ENCODE measurements at regions not wholly inside any gene's neighbourhood (a gene's known extent, or its start where the extent isn't known, plus 50 kb on each side); places are given as distances from the start of the nearest gene placed in this dataset.

DNA sequence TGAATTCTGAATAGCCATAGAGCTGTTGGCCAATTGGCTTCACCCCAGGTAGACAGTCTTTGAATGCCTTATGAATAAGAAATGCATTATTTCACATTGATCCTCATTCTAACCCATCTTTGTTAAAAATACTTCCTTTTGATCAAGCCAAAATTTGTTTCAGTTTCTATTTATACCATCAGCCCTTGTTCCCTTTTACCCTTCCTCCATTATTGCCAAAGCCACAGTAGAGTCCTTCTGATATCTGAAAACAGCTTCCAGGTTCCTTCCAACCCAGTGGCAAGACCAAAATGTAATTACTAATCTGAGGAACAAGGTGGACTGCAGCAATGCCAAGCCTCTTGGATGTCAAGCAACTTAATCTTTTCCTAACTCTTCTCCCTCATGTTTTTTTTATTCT, 458.8 kb downstream of the BUD13 start:
- TF ChIP-seq CREB1 (CRISPR knock-in tag; IDR thresholded peaks at IDR 0.05; ENCODE audit: low read depth) = no peak
- TF ChIP-seq POLR2AphosphoS5 (IDR thresholded peaks at IDR 0.05; ENCODE audit: low read depth) = no peak
- TF ChIP-seq, protein P1, sequence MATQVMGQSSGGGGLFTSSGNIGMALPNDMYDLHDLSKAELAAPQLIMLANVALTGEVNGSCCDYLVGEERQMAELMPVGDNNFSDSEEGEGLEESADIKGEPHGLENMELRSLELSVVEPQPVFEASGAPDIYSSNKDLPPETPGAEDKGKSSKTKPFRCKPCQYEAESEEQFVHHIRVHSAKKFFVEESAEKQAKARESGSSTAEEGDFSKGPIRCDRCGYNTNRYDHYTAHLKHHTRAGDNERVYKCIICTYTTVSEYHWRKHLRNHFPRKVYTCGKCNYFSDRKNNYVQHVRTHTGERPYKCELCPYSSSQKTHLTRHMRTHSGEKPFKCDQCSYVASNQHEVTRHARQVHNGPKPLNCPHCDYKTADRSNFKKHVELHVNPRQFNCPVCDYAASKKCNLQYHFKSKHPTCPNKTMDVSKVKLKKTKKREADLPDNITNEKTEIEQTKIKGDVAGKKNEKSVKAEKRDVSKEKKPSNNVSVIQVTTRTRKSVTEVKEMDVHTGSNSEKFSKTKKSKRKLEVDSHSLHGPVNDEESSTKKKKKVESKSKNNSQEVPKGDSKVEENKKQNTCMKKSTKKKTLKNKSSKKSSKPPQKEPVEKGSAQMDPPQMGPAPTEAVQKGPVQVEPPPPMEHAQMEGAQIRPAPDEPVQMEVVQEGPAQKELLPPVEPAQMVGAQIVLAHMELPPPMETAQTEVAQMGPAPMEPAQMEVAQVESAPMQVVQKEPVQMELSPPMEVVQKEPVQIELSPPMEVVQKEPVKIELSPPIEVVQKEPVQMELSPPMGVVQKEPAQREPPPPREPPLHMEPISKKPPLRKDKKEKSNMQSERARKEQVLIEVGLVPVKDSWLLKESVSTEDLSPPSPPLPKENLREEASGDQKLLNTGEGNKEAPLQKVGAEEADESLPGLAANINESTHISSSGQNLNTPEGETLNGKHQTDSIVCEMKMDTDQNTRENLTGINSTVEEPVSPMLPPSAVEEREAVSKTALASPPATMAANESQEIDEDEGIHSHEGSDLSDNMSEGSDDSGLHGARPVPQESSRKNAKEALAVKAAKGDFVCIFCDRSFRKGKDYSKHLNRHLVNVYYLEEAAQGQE (IDR thresholded peaks at IDR 0.05; ENCODE audit: unreplicated experiment) = no peak
- TF ChIP-seq, protein P2, sequence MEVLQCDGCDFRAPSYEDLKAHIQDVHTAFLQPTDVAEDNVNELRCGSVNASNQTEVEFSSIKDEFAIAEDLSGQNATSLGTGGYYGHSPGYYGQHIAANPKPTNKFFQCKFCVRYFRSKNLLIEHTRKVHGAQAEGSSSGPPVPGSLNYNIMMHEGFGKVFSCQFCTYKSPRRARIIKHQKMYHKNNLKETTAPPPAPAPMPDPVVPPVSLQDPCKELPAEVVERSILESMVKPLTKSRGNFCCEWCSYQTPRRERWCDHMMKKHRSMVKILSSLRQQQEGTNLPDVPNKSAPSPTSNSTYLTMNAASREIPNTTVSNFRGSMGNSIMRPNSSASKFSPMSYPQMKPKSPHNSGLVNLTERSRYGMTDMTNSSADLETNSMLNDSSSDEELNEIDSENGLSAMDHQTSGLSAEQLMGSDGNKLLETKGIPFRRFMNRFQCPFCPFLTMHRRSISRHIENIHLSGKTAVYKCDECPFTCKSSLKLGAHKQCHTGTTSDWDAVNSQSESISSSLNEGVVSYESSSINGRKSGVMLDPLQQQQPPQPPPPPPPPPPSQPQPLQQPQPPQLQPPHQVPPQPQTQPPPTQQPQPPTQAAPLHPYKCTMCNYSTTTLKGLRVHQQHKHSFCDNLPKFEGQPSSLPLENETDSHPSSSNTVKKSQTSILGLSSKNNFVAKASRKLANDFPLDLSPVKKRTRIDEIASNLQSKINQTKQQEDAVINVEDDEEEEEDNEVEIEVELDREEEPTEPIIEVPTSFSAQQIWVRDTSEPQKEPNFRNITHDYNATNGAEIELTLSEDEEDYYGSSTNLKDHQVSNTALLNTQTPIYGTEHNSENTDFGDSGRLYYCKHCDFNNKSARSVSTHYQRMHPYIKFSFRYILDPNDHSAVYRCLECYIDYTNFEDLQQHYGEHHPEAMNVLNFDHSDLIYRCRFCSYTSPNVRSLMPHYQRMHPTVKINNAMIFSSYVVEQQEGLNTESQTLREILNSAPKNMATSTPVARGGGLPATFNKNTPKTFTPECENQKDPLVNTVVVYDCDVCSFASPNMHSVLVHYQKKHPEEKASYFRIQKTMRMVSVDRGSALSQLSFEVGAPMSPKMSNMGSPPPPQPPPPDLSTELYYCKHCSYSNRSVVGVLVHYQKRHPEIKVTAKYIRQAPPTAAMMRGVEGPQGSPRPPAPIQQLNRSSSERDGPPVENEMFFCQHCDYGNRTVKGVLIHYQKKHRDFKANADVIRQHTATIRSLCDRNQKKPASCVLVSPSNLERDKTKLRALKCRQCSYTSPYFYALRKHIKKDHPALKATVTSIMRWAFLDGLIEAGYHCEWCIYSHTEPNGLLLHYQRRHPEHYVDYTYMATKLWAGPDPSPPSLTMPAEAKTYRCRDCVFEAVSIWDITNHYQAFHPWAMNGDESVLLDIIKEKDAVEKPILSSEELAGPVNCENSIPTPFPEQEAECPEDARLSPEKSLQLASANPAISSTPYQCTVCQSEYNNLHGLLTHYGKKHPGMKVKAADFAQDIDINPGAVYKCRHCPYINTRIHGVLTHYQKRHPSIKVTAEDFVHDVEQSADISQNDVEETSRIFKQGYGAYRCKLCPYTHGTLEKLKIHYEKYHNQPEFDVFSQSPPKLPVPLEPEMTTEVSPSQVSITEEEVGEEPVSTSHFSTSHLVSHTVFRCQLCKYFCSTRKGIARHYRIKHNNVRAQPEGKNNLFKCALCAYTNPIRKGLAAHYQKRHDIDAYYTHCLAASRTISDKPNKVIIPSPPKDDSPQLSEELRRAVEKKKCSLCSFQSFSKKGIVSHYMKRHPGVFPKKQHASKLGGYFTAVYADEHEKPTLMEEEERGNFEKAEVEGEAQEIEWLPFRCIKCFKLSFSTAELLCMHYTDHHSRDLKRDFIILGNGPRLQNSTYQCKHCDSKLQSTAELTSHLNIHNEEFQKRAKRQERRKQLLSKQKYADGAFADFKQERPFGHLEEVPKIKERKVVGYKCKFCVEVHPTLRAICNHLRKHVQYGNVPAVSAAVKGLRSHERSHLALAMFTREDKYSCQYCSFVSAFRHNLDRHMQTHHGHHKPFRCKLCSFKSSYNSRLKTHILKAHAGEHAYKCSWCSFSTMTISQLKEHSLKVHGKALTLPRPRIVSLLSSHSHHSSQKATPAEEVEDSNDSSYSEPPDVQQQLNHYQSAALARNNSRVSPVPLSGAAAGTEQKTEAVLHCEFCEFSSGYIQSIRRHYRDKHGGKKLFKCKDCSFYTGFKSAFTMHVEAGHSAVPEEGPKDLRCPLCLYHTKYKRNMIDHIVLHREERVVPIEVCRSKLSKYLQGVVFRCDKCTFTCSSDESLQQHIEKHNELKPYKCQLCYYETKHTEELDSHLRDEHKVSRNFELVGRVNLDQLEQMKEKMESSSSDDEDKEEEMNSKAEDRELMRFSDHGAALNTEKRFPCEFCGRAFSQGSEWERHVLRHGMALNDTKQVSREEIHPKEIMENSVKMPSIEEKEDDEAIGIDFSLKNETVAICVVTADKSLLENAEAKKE (CRISPR knock-in tag; IDR thresholded peaks at IDR 0.05) = no peak
- no peak for TF ChIP-seq ZNF331 (CRISPR knock-in tag; IDR thresholded peaks at IDR 0.05; ENCODE audit: low read depth)
- no peak for TF ChIP-seq STAT1 (IDR thresholded peaks at IDR 0.05; ENCODE audit: unreplicated experiment)
- no peak for TF ChIP-seq JUNB (IDR thresholded peaks at IDR 0.05; ENCODE audit: unreplicated experiment)
- TF ChIP-seq ZNF114 (CRISPR knock-in tag; IDR thresholded peaks at IDR 0.05) = no peak
- TF ChIP-seq, protein P3, sequence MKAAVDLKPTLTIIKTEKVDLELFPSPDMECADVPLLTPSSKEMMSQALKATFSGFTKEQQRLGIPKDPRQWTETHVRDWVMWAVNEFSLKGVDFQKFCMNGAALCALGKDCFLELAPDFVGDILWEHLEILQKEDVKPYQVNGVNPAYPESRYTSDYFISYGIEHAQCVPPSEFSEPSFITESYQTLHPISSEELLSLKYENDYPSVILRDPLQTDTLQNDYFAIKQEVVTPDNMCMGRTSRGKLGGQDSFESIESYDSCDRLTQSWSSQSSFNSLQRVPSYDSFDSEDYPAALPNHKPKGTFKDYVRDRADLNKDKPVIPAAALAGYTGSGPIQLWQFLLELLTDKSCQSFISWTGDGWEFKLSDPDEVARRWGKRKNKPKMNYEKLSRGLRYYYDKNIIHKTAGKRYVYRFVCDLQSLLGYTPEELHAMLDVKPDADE (IDR thresholded peaks at IDR 0.05) = no peak
- no peak for TF ChIP-seq EZH2phosphoT487 (IDR thresholded peaks at IDR 0.05; ENCODE audit: unreplicated experiment)
- no peak for TF ChIP-seq EZH2 (IDR thresholded peaks at IDR 0.05; ENCODE audit: low read depth, unreplicated experiment)
- TF ChIP-seq NANOG (IDR thresholded peaks at IDR 0.05; ENCODE audit: borderline replicate concordance) = no peak
- no peaks in the 10 kb centered on the region for H3K9me3 Mint-ChIP-seq
- peaks cover 36% of the 10 kb centered on the region for H3K4me1 Mint-ChIP-seq
- H2AFZ ChIP-seq = no peak overlapping the region
- H3K4me3 Mint-ChIP-seq = no peak overlapping the region
- no peak overlapping the region for H3K4me2 ChIP-seq
- H3K27me3 Mint-ChIP-seq (ENCODE audit: insufficient read depth, low read depth, poor library complexity) = no peaks in the 10 kb centered on the region
- no peaks in the 10 kb centered on the region for H3K36me3 Mint-ChIP-seq (ENCODE audit: low read depth)
- ATAC-seq (no peak), DNase-seq (ENCODE audit: low spot score) (no peak)
- no peaks in the 10 kb centered on the region for H3F3A ChIP-seq (replicated peaks; ENCODE audit: low read depth)
- H3K27me3 ChIP-seq (ENCODE audit: insufficient read depth) = no peaks in the 10 kb centered on the region
- H3K9me2 ChIP-seq (ENCODE audit: insufficient read depth) = no peaks in the 10 kb centered on the region
- no peak overlapping the region for H3K27ac Mint-ChIP-seq
- H3K36me3 ChIP-seq (ENCODE audit: insufficient read depth) = no peaks in the 10 kb centered on the region
- no peaks in the 10 kb centered on the region for H4K20me1 ChIP-seq (replicated peaks; ENCODE audit: insufficient read depth)
- no peaks in the 10 kb centered on the region for H3K79me2 ChIP-seq (replicated peaks; ENCODE audit: insufficient read depth)
- H3K4me1 ChIP-seq (ENCODE audit: insufficient read depth) = peaks cover 33% of the 10 kb centered on the region
- no peak overlapping the region for H3K4me3 ChIP-seq
- no peak overlapping the region for H3K27ac ChIP-seq (ENCODE audit: low read depth)
